H9 (cell line): ENCODE measurements at regions not wholly inside any gene's neighbourhood (a gene's known extent, or its start where the extent isn't known, plus 50 kb on each side); places are given as distances from the start of the nearest gene placed in this dataset.

Experiments used
- DNase-seq: peaks from one replicate; pipeline ENCODE4 v3.0.0-alpha.2; 2017
- H2AFZ ChIP-seq: one replicate; pipeline ENCODE4 v1.6.1; 2013; ENCODE audit warnings: mild to moderate bottlenecking, low read length, control low read depth, moderate library complexity
- H2AK5ac ChIP-seq: 2 replicates; pipeline ENCODE4 v1.6.1; 2013; ENCODE audit warnings: low read length, control low read depth, mixed read lengths; ENCODE audit not compliant: insufficient read length
- H2BK120ac ChIP-seq: one replicate; pipeline ENCODE4 v1.6.1; 2013; ENCODE audit warnings: low read depth, mild to moderate bottlenecking, low read length, control low read depth, inconsistent platforms; ENCODE audit not compliant: poor library complexity, severe bottlenecking
- H2BK12ac ChIP-seq: 2 replicates; pipeline ENCODE4 v1.6.1; 2013; ENCODE audit warnings: low read length, control low read depth, mixed read lengths, low read depth; ENCODE audit not compliant: insufficient read length
- H2BK15ac ChIP-seq: 2 replicates; pipeline ENCODE4 v1.6.1; 2013; ENCODE audit warnings: low read depth, low read length, control low read depth
- H2BK20ac ChIP-seq: one replicate; pipeline ENCODE4 v1.6.1; 2013; ENCODE audit warnings: low read depth, mild to moderate bottlenecking, low read length, control low read depth, inconsistent platforms; ENCODE audit not compliant: poor library complexity, severe bottlenecking
- H2BK5ac ChIP-seq: 2 replicates; pipeline ENCODE4 v1.6.1; 2013; ENCODE audit warnings: low read length, control low read depth, mixed read lengths; ENCODE audit not compliant: insufficient read length
- H3K14ac ChIP-seq: 2 replicates; pipeline ENCODE4 v1.6.1; 2013; ENCODE audit warnings: low read length, control low read depth; ENCODE audit not compliant: insufficient read depth
- H3K18ac ChIP-seq: 2 replicates; pipeline ENCODE4 v1.6.1; 2013; ENCODE audit warnings: low read depth, mild to moderate bottlenecking, mixed read lengths, low read length, control low read depth; ENCODE audit not compliant: insufficient read length
- H3K23ac ChIP-seq: 2 replicates; pipeline ENCODE4 v1.6.1; 2013; ENCODE audit warnings: low read length, control low read depth, mixed read lengths, low read depth; ENCODE audit not compliant: insufficient read length
- H3K23me2 ChIP-seq: 2 replicates; pipeline ENCODE4 v1.6.1; 2013; ENCODE audit warnings: low read depth, mild to moderate bottlenecking, mixed read lengths, low read length, control low read depth; ENCODE audit not compliant: insufficient read length, poor library complexity, severe bottlenecking
- H3K27ac ChIP-seq: 2 replicates; pipeline ENCODE4 v1.5.1; 2013; ENCODE audit warnings: low read length, control low read depth, mixed read lengths, low read depth; ENCODE audit not compliant: insufficient read length
- H3K27me3 ChIP-seq: 2 replicates; pipeline ENCODE4 v1.6.1; 2013; ENCODE audit warnings: low read length, control low read depth, inconsistent platforms; ENCODE audit not compliant: insufficient read depth
- H3K4ac ChIP-seq: 2 replicates; pipeline ENCODE4 v1.6.1; 2013; ENCODE audit warnings: low read depth, mild to moderate bottlenecking, control low read depth, inconsistent platforms, low read length, moderate library complexity
- H3K4me1 ChIP-seq: 2 replicates; pipeline ENCODE4 v1.6.1; 2013; ENCODE audit warnings: low read length, control low read depth, inconsistent platforms; ENCODE audit not compliant: insufficient read depth
- H3K4me2 ChIP-seq: 2 replicates; pipeline ENCODE4 v1.6.1; 2013; ENCODE audit warnings: low read length, control low read depth, mixed read lengths; ENCODE audit not compliant: insufficient read length, insufficient read depth
- H3K56ac ChIP-seq: 2 replicates; pipeline ENCODE4 v1.6.1; 2013; ENCODE audit warnings: low read depth, mild to moderate bottlenecking, mixed read lengths, low read length, control low read depth; ENCODE audit not compliant: insufficient read length
- H3K79me1 ChIP-seq: 2 replicates; pipeline ENCODE4 v1.6.1; 2013; ENCODE audit warnings: low read depth, mild to moderate bottlenecking, moderate library complexity, low read length, control low read depth, inconsistent platforms; ENCODE audit not compliant: insufficient read depth, poor library complexity, severe bottlenecking
- H3K79me2 ChIP-seq: 2 replicates; pipeline ENCODE4 v1.6.1; 2013; ENCODE audit warnings: low read length, control low read depth, inconsistent platforms; ENCODE audit not compliant: insufficient read depth
- H3K9ac ChIP-seq: 2 replicates; pipeline ENCODE4 v1.6.1; 2013; ENCODE audit warnings: low read length, control low read depth, mixed read lengths; ENCODE audit not compliant: insufficient read length; ENCODE audit errors: extremely low read depth
- H3K9me3 ChIP-seq: one replicate; pipeline ENCODE4 v1.6.1; 2013; ENCODE audit warnings: low read depth, low read length, inconsistent platforms; ENCODE audit not compliant: control insufficient read depth
- H3T11ph ChIP-seq: one replicate; pipeline ENCODE4 v1.6.1; 2013; ENCODE audit warnings: mild to moderate bottlenecking, low read length, control low read depth, inconsistent platforms
- H4K20me1 ChIP-seq: one replicate; pipeline ENCODE4 v1.6.1; 2013; ENCODE audit not compliant: control insufficient read depth, insufficient read length, insufficient read depth
- H4K5ac ChIP-seq: 2 replicates; pipeline ENCODE4 v1.6.1; 2013; ENCODE audit warnings: low read depth, mild to moderate bottlenecking, mixed read lengths, low read length, control low read depth; ENCODE audit not compliant: insufficient read length
- H4K8ac ChIP-seq: replicated peaks from 2 replicates; pipeline ENCODE4 v1.6.1; 2013; ENCODE audit warnings: low read length, control low read depth, mixed read lengths, low read depth; ENCODE audit not compliant: insufficient read length
- H4K91ac ChIP-seq: 2 replicates; pipeline ENCODE4 v1.6.1; 2013; ENCODE audit warnings: low read depth, mild to moderate bottlenecking, moderate library complexity, mixed read lengths, low read length, control low read depth; ENCODE audit not compliant: insufficient read length
- H3K27ac Mint-ChIP-seq, 3 experiments: 2 replicates in 2 of 3; 3 replicates in 1 of 3; pipeline ENCODE4 v1.8.0; 2020 to 2021; ENCODE audit warnings: mixed read lengths in 3 of 3, mild to moderate bottlenecking in 1 of 3, moderate library complexity in 1 of 3
- H3K27me3 Mint-ChIP-seq: 2 replicates; pipeline ENCODE4 v1.8.0; 2021; ENCODE audit warnings: low read depth, mild to moderate bottlenecking, moderate library complexity, mixed read lengths
- H3K36me3 Mint-ChIP-seq, 3 experiments: 2 replicates in 2 of 3; 3 replicates in 1 of 3; pipeline ENCODE4 v1.8.0; 2020 to 2021; ENCODE audit warnings: low read depth in 3 of 3, mixed read lengths in 3 of 3; ENCODE audit not compliant: insufficient read depth in 1 of 3
- H3K4me1 Mint-ChIP-seq, 2 experiments: 2 replicates each; pipeline ENCODE4 v1.8.0; 2020; ENCODE audit warnings: mixed read lengths in 2 of 2
- H3K4me3 Mint-ChIP-seq, 2 experiments: 2 replicates in 1 of 2; 3 replicates in 1 of 2; pipeline ENCODE4 v1.8.0; 2020 to 2021; ENCODE audit warnings: mild to moderate bottlenecking in 2 of 2, mixed read lengths in 2 of 2, moderate library complexity in 1 of 2
- H3K9me3 Mint-ChIP-seq, 2 experiments: 2 replicates in 1 of 2; 3 replicates in 1 of 2; pipeline ENCODE4 v1.8.0; 2020; ENCODE audit warnings: mild to moderate bottlenecking in 2 of 2, mixed read lengths in 2 of 2, moderate library complexity in 1 of 2
- WGBS: extraction: QIAGEN DNeasy Blood & Tissue Kit; methylation state at CpG from one replicate; pipeline ENCODE4 v1.1.7; 2013; ENCODE audit warnings: missing lambda C conversion rate, low lambda C conversion rate, mixed read lengths; ENCODE audit not compliant: insufficient read length; ENCODE audit errors: extremely low coverage; 5-methylcytosine and 5-hydroxymethylcytosine counted together
- TF ChIP-seq, protein P1 (sequence below): fragments of 200-600 bp; sonication (generic); conservative IDR thresholded peaks from 3 replicates; pipeline ENCODE4 v1.8.0; 2021; ENCODE audit warnings: antibody characterized with exemption, mild to moderate bottlenecking

GRCh38 chr6:126172131-126172530 is 167.8 kb upstream of the CENPW start:
- Mint-ChIP-seq H3K4me3 (no peak overlapping the region), H3K27me3 (no peaks in the 10 kb centered on the region), H3K27ac (no peak overlapping the region), H3K36me3 (no peaks in the 10 kb centered on the region; a peak in 1 of 7 replicates), H3K9me3 (no peaks in the 10 kb centered on the region), H3K4me1 (peaks cover 15% of the 10 kb centered on the region in 2 experiments)
- H2BK5ac ChIP-seq, result no peak overlapping the region
- no peak overlapping the region for H3K27ac ChIP-seq
- no peaks in the 10 kb centered on the region for H3K27me3 ChIP-seq
- H3T11ph ChIP-seq, result no peak overlapping the region
- H4K5ac ChIP-seq, result no peak overlapping the region
- no peak overlapping the region for H3K4ac ChIP-seq
- H2AK5ac ChIP-seq, result no peak overlapping the region
- H3K9me3 ChIP-seq, result no peaks in the 10 kb centered on the region
- H2BK15ac ChIP-seq, result no peak overlapping the region
- TF ChIP-seq, protein P1, sequence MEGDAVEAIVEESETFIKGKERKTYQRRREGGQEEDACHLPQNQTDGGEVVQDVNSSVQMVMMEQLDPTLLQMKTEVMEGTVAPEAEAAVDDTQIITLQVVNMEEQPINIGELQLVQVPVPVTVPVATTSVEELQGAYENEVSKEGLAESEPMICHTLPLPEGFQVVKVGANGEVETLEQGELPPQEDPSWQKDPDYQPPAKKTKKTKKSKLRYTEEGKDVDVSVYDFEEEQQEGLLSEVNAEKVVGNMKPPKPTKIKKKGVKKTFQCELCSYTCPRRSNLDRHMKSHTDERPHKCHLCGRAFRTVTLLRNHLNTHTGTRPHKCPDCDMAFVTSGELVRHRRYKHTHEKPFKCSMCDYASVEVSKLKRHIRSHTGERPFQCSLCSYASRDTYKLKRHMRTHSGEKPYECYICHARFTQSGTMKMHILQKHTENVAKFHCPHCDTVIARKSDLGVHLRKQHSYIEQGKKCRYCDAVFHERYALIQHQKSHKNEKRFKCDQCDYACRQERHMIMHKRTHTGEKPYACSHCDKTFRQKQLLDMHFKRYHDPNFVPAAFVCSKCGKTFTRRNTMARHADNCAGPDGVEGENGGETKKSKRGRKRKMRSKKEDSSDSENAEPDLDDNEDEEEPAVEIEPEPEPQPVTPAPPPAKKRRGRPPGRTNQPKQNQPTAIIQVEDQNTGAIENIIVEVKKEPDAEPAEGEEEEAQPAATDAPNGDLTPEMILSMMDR, result no peak
- H3K23ac ChIP-seq, result no peak overlapping the region
- no peak overlapping the region for H3K4me2 ChIP-seq
- DNase-seq, result no peak
- H3K23me2 ChIP-seq, result no peaks in the 10 kb centered on the region
- H4K91ac ChIP-seq, result no peak overlapping the region
- no peak overlapping the region for H3K9ac ChIP-seq
- no peak overlapping the region for H4K8ac ChIP-seq
- H2BK20ac ChIP-seq, result no peak overlapping the region
- H2BK120ac ChIP-seq, result no peak overlapping the region
- WGBS, result no CpG with 5 or more reads among the region's 2 CpGs
- no peaks in the 10 kb centered on the region for H4K20me1 ChIP-seq
- H2AFZ ChIP-seq, result no peak overlapping the region
- H3K79me1 ChIP-seq, result no peaks in the 10 kb centered on the region
- no peaks in the 10 kb centered on the region for H3K79me2 ChIP-seq
- no peak overlapping the region for H3K18ac ChIP-seq
- H3K4me1 ChIP-seq, result no peaks in the 10 kb centered on the region; the same call in 1 of the 2 replicates
- no peak overlapping the region for H2BK12ac ChIP-seq
- no peak overlapping the region for H3K14ac ChIP-seq
- H3K56ac ChIP-seq, result no peak overlapping the region
